Body of pancreas (tissue), 4 donors: ENCODE measurements at regions not wholly inside any gene's neighbourhood (a gene's known extent, or its start where the extent isn't known, plus 50 kb on each side); places are given as distances from the start of the nearest gene placed in this dataset.

Experiments
- ATAC-seq: fragments of 150-250 bp; one replicate; pipeline ENCODE4 v1.9.1; 2016
- DNase-seq, 4 donors: peaks; one replicate each; pipeline ENCODE4 v3.0.0-alpha.2; 2019
- H3K27ac ChIP-seq, 4 donors: fragments of 200-600 bp; sonication (generic); 1 replicate in 3 of 4; 2 replicates in 1 of 4; pipeline versions ENCODE4 v1.5.1 to v1.6.1; 2016 to 2019; ENCODE audit warnings: mild to moderate bottlenecking in 1 of 4, mixed read lengths in 1 of 4, moderate library complexity in 1 of 4
- H3K27me3 ChIP-seq, 2 donors: fragments of 200-600 bp; sonication (generic); one replicate each; pipeline ENCODE4 v1.6.0; 2016; ENCODE audit warnings: mild to moderate bottlenecking in 1 of 2
- H3K36me3 ChIP-seq, 2 donors: fragments of 200-600 bp; sonication (generic); replicated peaks in 1 of 2; 2 replicates each; pipeline ENCODE4 v1.5.1; 2016; ENCODE audit warnings: low read depth in 2 of 2; ENCODE audit not compliant: insufficient read depth in 1 of 2
- H3K4me1 ChIP-seq: fragments of 200-600 bp; sonication (generic); one replicate; pipeline ENCODE4 v1.6.0; 2016
- H3K4me3 ChIP-seq, 2 donors: fragments of 200-600 bp; sonication (generic); 1 replicate in 1 of 2; 2 replicates in 1 of 2; pipeline ENCODE4 v1.5.1; 2016 to 2019
- H3K9me3 ChIP-seq, 3 donors: fragments of 200-600 bp; sonication (generic); 1 replicate in 2 of 3; 2 replicates in 1 of 3; pipeline ENCODE4 v1.5.1; 2016
- POLR2A ChIP-seq, 3 donors: fragments of 450-650 bp; IDR thresholded peaks; one replicate each; pipeline ENCODE4 v1.6.1; 2016; ENCODE audit warnings: antibody characterized with exemption in 3 of 3, mild to moderate bottlenecking in 2 of 3
- WGBS, 2 donors: methylation state at CpG; one replicate each; pipeline ENCODE4 v1.1.5; 2017; 5-methylcytosine and 5-hydroxymethylcytosine counted together
- intact Hi-C: fragments of 100-400 bp; cut with DNase I; formaldehyde crosslinking; loops from one replicate; pipeline ENCODE4 v1.15.1; 2023
- TF ChIP-seq, protein P1 (sequence below), 7 experiments: fragments of 450-650 bp in 4 of 7; fragments of 200-600 bp in 3 of 7; sonication (generic) in 3 of 7; IDR thresholded peaks; one replicate each; pipeline ENCODE4 v1.5.1; 2016 to 2019; ENCODE audit warnings: antibody characterized with exemption in 7 of 7

DNA sequence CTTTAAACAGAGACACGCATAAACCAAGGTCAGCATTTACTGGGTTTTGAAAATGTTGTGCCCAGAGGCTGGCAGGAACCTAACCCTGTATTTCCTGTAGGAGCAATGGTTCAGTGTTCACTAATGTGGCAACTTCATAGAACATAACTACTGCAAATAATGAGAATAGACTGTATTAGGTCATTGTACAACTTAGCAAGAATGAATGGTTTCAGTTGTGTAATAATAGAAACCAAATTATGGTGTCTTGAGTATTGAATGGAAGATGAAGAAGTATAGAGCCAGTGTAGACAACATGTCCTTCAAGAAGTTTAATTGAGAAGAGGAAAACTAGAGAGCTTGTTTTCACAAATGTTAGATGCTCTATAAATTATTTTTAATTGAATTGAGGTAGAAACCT lies 172.5 kb downstream of the BUB3 start:
- no peak for DNase-seq
- intact Hi-C loops, result no loop called here
- Histone ChIP-seq H3K9me3 (no peaks in the 10 kb centered on the region), H3K4me3 (no peak overlapping the region), H3K27me3 (no peaks in the 10 kb centered on the region), H3K27ac (no peak overlapping the region), H3K4me1 (no peaks in the 10 kb centered on the region), H3K36me3 (no peaks in the 10 kb centered on the region)
- WGBS, 2 donors, result 61 to 76% methylated on average over 1 of the region's 1 CpG
- TF ChIP-seq POLR2A (IDR thresholded peaks at IDR 0.05), result no peak
- TF ChIP-seq, protein P1, sequence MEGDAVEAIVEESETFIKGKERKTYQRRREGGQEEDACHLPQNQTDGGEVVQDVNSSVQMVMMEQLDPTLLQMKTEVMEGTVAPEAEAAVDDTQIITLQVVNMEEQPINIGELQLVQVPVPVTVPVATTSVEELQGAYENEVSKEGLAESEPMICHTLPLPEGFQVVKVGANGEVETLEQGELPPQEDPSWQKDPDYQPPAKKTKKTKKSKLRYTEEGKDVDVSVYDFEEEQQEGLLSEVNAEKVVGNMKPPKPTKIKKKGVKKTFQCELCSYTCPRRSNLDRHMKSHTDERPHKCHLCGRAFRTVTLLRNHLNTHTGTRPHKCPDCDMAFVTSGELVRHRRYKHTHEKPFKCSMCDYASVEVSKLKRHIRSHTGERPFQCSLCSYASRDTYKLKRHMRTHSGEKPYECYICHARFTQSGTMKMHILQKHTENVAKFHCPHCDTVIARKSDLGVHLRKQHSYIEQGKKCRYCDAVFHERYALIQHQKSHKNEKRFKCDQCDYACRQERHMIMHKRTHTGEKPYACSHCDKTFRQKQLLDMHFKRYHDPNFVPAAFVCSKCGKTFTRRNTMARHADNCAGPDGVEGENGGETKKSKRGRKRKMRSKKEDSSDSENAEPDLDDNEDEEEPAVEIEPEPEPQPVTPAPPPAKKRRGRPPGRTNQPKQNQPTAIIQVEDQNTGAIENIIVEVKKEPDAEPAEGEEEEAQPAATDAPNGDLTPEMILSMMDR (IDR thresholded peaks at IDR 0.05), result no peak
- ATAC-seq, result no peak

DNA sequence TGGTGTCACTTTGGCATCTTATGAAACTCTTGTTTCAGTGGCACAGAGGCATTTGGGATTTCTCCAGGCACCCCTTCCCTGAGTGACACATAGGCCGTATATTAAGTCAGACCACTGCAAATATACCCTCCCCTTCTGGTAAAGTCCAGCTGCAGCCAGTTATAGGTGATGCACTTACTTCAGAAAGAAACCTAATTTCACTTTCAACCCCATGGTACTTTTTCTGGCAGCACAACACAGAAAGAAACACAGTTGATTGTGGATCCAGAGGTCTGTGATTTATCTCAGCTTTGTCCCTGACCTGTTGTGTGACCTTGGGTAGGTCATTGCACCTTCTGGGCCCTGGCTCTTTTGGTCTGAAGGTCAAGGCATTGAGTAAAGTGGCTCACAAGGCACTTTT lies 173.2 kb downstream of the BUB3 start:
- H3K27ac ChIP-seq, result no peak overlapping the region
- WGBS, 2 donors, result 53 to 59% methylated on average over 1 of the region's 1 CpG
- no peak for TF ChIP-seq POLR2A (IDR thresholded peaks at IDR 0.05)
- TF ChIP-seq, protein P1 (IDR thresholded peaks at IDR 0.05), result no peak
- no peaks in the 10 kb centered on the region for H3K27me3 ChIP-seq
- H3K9me3 ChIP-seq, result no peaks in the 10 kb centered on the region
- no peaks in the 10 kb centered on the region for H3K4me1 ChIP-seq
- H3K36me3 ChIP-seq, result no peaks in the 10 kb centered on the region
- no peak for ATAC-seq
- intact Hi-C loops, result no loop called here
- H3K4me3 ChIP-seq, result no peak overlapping the region
- no peak for DNase-seq

DNA sequence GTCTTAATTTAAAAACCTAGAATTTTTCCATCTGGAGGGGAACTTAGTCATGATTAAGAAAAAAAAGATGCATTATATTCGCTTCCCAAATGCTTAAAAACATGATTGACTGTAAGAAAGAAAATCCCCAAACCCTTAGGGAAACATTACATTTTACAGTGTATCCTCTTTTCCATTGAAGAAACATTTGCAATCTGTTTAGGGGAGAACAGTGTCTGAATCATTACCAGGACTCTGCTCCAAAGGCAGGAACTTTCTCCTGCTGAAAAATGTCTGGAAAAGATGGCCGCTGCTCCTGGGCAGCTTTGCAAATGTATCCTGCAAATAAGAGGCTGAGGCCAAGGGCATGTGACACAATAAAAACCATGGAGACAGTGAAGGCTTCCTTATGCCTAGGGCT lies 173.7 kb downstream of the BUB3 start:
- intact Hi-C loops, result no loop called here
- 53 to 66% methylated on average over 2 of the region's 2 CpGs for WGBS, 2 donors
- Histone ChIP-seq H3K27me3 (no peaks in the 10 kb centered on the region), H3K36me3 (no peaks in the 10 kb centered on the region), H3K4me3 (no peak overlapping the region), H3K4me1 (no peaks in the 10 kb centered on the region), H3K9me3 (no peaks in the 10 kb centered on the region), H3K27ac (no peak overlapping the region)
- no peak for ATAC-seq
- TF ChIP-seq, protein P1 (IDR thresholded peaks at IDR 0.05), result no peak
- no peak for TF ChIP-seq POLR2A (IDR thresholded peaks at IDR 0.05)
- DNase-seq, result no peak

DNA sequence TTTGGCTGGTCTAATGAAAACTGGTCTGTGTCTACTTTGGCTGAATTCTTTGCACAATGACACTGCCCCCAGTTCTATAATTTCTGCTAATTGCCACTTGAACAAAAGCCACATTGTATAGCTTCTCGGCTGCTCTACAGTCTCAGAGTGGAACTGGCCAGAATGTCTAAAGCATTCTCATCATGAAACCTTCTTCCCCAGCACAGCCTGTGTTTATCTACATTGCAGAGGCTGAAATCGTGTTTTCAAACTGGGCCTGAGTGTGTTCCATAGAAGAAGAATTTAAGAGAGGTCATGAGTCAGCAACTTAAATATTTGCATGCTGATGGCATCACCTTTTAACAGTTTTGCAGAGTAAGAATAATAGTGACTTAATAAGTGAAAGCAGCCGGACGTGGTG lies 177.2 kb downstream of the BUB3 start:
- DNase-seq (no peak), ATAC-seq (no peak)
- intact Hi-C loops, result no loop called here

DNA sequence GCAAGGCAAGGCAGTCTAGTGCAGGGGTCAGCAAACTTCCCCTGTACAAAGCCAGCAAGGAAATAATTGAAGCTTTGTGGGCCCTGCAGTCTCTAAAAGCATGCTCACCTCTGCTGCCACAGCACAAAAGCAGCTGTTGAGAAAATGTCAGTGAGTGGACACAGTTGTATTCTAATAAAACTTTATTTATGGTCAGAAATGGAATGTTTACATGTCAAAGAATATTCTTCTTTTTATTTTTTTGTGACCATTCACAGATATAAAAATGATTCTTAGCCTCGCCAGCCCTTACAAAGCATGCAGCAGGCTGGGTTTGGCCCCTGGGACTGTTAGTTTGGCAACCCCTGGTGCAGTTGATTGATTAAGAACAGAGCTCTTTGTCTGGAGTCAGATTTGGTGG lies 192.4 kb downstream of the BUB3 start:
- H3K9me3 ChIP-seq, result no peaks in the 10 kb centered on the region
- H3K27me3 ChIP-seq, result no peaks in the 10 kb centered on the region
- DNase-seq (no peak), ATAC-seq (no peak)
- no peak overlapping the region for H3K4me3 ChIP-seq
- no peak for TF ChIP-seq POLR2A (IDR thresholded peaks at IDR 0.05)
- TF ChIP-seq, protein P1 (IDR thresholded peaks at IDR 0.05), result no peak
- no peak overlapping the region for H3K27ac ChIP-seq
- intact Hi-C loops, result no loop called here
- H3K36me3 ChIP-seq, result no peaks in the 10 kb centered on the region
- H3K4me1 ChIP-seq, result no peaks in the 10 kb centered on the region
- WGBS, 2 donors, result 79 to 94% methylated on average over 1 of the region's 1 CpG

More for the DNA sequence above, 177.2 kb downstream of the BUB3 start:
- TF ChIP-seq, protein P1 (IDR thresholded peaks at IDR 0.05), result no peak
- TF ChIP-seq POLR2A (IDR thresholded peaks at IDR 0.05), result no peak
- Histone ChIP-seq H3K36me3 (no peaks in the 10 kb centered on the region), H3K4me1 (no peaks in the 10 kb centered on the region), H3K9me3 (no peaks in the 10 kb centered on the region), H3K27me3 (no peaks in the 10 kb centered on the region), H3K4me3 (no peak overlapping the region), H3K27ac (no peak overlapping the region)
- WGBS, 2 donors, result 35 to 44% methylated on average over 4 of the region's 4 CpGs
